ENCODE measurements at regions not wholly inside any gene's neighbourhood (a gene's known extent, or its start where the extent isn't known, plus 50 kb on each side); places are given as distances from the start of the nearest gene placed in this dataset.

GRCh38 chr12:66061557-66062289 is 68.8 kb downstream of the LLPH start:
- no peak for TF ChIP-seq CTCF (IDR thresholded peaks at IDR 0.05; ENCODE audit: insufficient read depth, low read length)
- no peak for TF ChIP-seq REST (IDR thresholded peaks at IDR 0.05; ENCODE audit: insufficient replicate concordance, low read depth)

Data from HL-60 (cell line).